ENCODE measurements at regions not wholly inside any gene's neighbourhood (a gene's known extent, or its start where the extent isn't known, plus 50 kb on each side); places are given as distances from the start of the nearest gene placed in this dataset.

GRCh38 chr18:35826477-35826876 lies 146.0 kb upstream of the RMP24 start:
- H3K4me3 ChIP-seq, result no peak overlapping the region
- no peak for DNase-seq
- no peaks in the 10 kb centered on the region for H3K4me1 ChIP-seq (ENCODE audit: low read depth)
- TF ChIP-seq CTCF (IDR thresholded peaks at IDR 0.05), result no peak
- intact Hi-C loops (cut with DNase I, micrococcal nuclease), result no loop called here
- peaks cover under 1% of the 10 kb centered on the region for H3K9me3 ChIP-seq
- H3K36me3 ChIP-seq (ENCODE audit: low read depth), result no peaks in the 10 kb centered on the region
- ATAC-seq, result no peak

- H3K36me3 ChIP-seq (ENCODE audit: low read depth), result no peaks in the 10 kb centered on the region
- TF ChIP-seq CTCF (IDR thresholded peaks at IDR 0.05), result no peak
- DNase-seq (no peak), ATAC-seq (no peak)
- H3K4me1 ChIP-seq (ENCODE audit: low read depth), result no peaks in the 10 kb centered on the region
- H3K9me3 ChIP-seq, result peaks cover 7% of the 10 kb centered on the region
- no peak overlapping the region for H3K4me3 ChIP-seq
- intact Hi-C loops (cut with DNase I, micrococcal nuclease), result no loop called here
Measured at GRCh38 chr18:35827275-35827902, 145.1 kb upstream of the RMP24 start.

- DNase-seq (no peak), ATAC-seq (no peak)
- peaks cover 12% of the 10 kb centered on the region for H3K9me3 ChIP-seq
- intact Hi-C loops (cut with DNase I, micrococcal nuclease), result no loop called here
- no peaks in the 10 kb centered on the region for H3K4me1 ChIP-seq (ENCODE audit: low read depth)
- H3K4me3 ChIP-seq, result no peak overlapping the region
- no peaks in the 10 kb centered on the region for H3K36me3 ChIP-seq (ENCODE audit: low read depth)
- no peak for TF ChIP-seq CTCF (IDR thresholded peaks at IDR 0.05)
Measured at GRCh38 chr18:35827903-35828275, 144.6 kb upstream of the RMP24 start.

GRCh38 chr18:35828591-35828990 lies 143.9 kb upstream of the RMP24 start:
- Histone ChIP-seq H3K36me3 (ENCODE audit: low read depth) (no peaks in the 10 kb centered on the region), H3K4me1 (ENCODE audit: low read depth) (no peaks in the 10 kb centered on the region), H3K9me3 (peaks cover 12% of the 10 kb centered on the region), H3K4me3 (no peak overlapping the region)
- DNase-seq (no peak), ATAC-seq (no peak)
- intact Hi-C loops (cut with DNase I, micrococcal nuclease), result no loop called here
- TF ChIP-seq CTCF (IDR thresholded peaks at IDR 0.05), result no peak

- ATAC-seq (no peak), DNase-seq (no peak)
- H3K4me3 ChIP-seq, result no peak overlapping the region
- H3K36me3 ChIP-seq (ENCODE audit: low read depth), result no peaks in the 10 kb centered on the region
- H3K9me3 ChIP-seq, result peaks cover 12% of the 10 kb centered on the region
- H3K4me1 ChIP-seq (ENCODE audit: low read depth), result no peaks in the 10 kb centered on the region
- intact Hi-C loops (cut with DNase I, micrococcal nuclease), result no loop called here
- TF ChIP-seq CTCF (IDR thresholded peaks at IDR 0.05), result no peak
Measured at GRCh38 chr18:35835366-35835765, 137.1 kb upstream of the RMP24 start.

GRCh38 chr18:35835833-35836232 lies 136.6 kb upstream of the RMP24 start:
- Histone ChIP-seq H3K36me3 (ENCODE audit: low read depth) (no peaks in the 10 kb centered on the region), H3K9me3 (peaks cover 12% of the 10 kb centered on the region), H3K4me1 (ENCODE audit: low read depth) (no peaks in the 10 kb centered on the region), H3K4me3 (no peak overlapping the region)
- TF ChIP-seq CTCF (IDR thresholded peaks at IDR 0.05), result no peak
- intact Hi-C loops (cut with DNase I, micrococcal nuclease), result no loop called here
- DNase-seq, result no peak
- ATAC-seq, result no peak
